GM19372 (cell line): ENCODE measurements at regions not wholly inside any gene's neighbourhood (a gene's known extent, or its start where the extent isn't known, plus 50 kb on each side); places are given as distances from the start of the nearest gene placed in this dataset.
"Not testable (repeated sequence)": the region's sequence is repeated elsewhere in the genome, so short reads cannot be mapped to it uniquely, and the experiment has no call there.

Source experiments
- ATAC-seq: cut with Tn5 transposase; IDR thresholded peaks from one replicate; pipeline ENCODE4 v1.9.1; 2021; ENCODE audit warnings: mild to moderate bottlenecking, low read depth, moderate library complexity; ENCODE audit not compliant: unreplicated experiment

- no peak for ATAC-seq
These were observed 332.4 kb upstream of the MYT1L start for GRCh38 chr2:2663401-2664036.

GRCh38 chr2:2662847-2663356 lies 331.8 kb upstream of the MYT1L start:
- ATAC-seq, result no peak

- no peak for ATAC-seq
These were observed 331.2 kb upstream of the MYT1L start for GRCh38 chr2:2662037-2662846.

GRCh38 chr2:2660789-2661355 lies 329.8 kb upstream of the MYT1L start:
- no peak for ATAC-seq

GRCh38 chr2:2657121-2657962 lies 326.3 kb upstream of the MYT1L start:
- no peak for ATAC-seq

GRCh38 chr2:2656115-2657011 lies 325.3 kb upstream of the MYT1L start:
- ATAC-seq, result no peak

GRCh38 chr2:2655453-2656114 lies 324.5 kb upstream of the MYT1L start:
- no peak for ATAC-seq

GRCh38 chr2:2653231-2653630 lies 322.2 kb upstream of the MYT1L start:
- no peak for ATAC-seq

- ATAC-seq, result no peak
These were observed 319.7 kb upstream of the MYT1L start for GRCh38 chr2:2650608-2651375.

GRCh38 chr2:2649109-2650072 lies 318.3 kb upstream of the MYT1L start:
- ATAC-seq, result no peak

GRCh38 chr2:2648094-2648493 lies 317.0 kb upstream of the MYT1L start:
- no peak for ATAC-seq

- ATAC-seq, result no peak
These were observed 316.1 kb upstream of the MYT1L start for GRCh38 chr2:2647141-2647541.

GRCh38 chr2:2646433-2647051 lies 315.5 kb upstream of the MYT1L start:
- ATAC-seq, result no peak

- no peak for ATAC-seq
These were observed 314.2 kb upstream of the MYT1L start for GRCh38 chr2:2645162-2645855.

- ATAC-seq, result not testable (repeated sequence)
These were observed 313.7 kb upstream of the MYT1L start for GRCh38 chr2:2644751-2645150.

GRCh38 chr2:2644040-2644439 lies 313.0 kb upstream of the MYT1L start:
- ATAC-seq, result no peak
